ENCODE measurements at regions not wholly inside any gene's neighbourhood (a gene's known extent, or its start where the extent isn't known, plus 50 kb on each side); places are given as distances from the start of the nearest gene placed in this dataset.

DNA sequence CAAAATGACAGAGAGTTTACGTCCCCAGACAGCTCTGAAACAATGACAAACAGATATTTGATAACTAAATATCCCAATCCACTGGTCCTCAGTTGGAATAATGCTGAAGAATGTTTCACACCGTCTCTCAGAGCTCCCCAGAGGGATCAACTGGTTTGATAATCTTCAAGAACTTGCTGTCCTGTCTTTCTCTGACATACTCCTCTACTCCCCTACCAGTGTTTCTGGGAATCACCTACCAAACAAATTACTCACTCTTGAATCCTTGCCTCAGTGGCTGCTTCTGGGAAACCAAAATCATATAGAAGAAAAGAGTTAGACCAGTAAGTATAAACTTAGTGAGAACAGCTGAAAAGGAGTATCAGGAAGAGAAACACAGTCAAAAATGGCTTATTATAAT, 469.7 kb upstream of the JAG1 start:
- TF ChIP-seq POLR2A (IDR thresholded peaks at IDR 0.05; ENCODE audit: low read depth) (no peak), POLR2AphosphoS5 (IDR thresholded peaks at IDR 0.05) (no peak)
- TF ChIP-seq, protein P1, sequence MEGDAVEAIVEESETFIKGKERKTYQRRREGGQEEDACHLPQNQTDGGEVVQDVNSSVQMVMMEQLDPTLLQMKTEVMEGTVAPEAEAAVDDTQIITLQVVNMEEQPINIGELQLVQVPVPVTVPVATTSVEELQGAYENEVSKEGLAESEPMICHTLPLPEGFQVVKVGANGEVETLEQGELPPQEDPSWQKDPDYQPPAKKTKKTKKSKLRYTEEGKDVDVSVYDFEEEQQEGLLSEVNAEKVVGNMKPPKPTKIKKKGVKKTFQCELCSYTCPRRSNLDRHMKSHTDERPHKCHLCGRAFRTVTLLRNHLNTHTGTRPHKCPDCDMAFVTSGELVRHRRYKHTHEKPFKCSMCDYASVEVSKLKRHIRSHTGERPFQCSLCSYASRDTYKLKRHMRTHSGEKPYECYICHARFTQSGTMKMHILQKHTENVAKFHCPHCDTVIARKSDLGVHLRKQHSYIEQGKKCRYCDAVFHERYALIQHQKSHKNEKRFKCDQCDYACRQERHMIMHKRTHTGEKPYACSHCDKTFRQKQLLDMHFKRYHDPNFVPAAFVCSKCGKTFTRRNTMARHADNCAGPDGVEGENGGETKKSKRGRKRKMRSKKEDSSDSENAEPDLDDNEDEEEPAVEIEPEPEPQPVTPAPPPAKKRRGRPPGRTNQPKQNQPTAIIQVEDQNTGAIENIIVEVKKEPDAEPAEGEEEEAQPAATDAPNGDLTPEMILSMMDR (IDR thresholded peaks at IDR 0.05): no peak
- Histone ChIP-seq H3K27ac (replicated peaks in 1 of 4) (no peak overlapping the region), H3K4me3 (no peak overlapping the region), H3K27me3 (no peaks in the 10 kb centered on the region), H3K36me3 (no peaks in the 10 kb centered on the region), H3K4me1 (no peaks in the 10 kb centered on the region), H3K9me3 (no peaks in the 10 kb centered on the region)
- intact Hi-C loops (cut with DNase I): no loop called here
- 48% methylated on average over 2 of the region's 2 CpGs for WGBS
- DNase-seq (ENCODE audit: extremely low spot score): no peak

DNA sequence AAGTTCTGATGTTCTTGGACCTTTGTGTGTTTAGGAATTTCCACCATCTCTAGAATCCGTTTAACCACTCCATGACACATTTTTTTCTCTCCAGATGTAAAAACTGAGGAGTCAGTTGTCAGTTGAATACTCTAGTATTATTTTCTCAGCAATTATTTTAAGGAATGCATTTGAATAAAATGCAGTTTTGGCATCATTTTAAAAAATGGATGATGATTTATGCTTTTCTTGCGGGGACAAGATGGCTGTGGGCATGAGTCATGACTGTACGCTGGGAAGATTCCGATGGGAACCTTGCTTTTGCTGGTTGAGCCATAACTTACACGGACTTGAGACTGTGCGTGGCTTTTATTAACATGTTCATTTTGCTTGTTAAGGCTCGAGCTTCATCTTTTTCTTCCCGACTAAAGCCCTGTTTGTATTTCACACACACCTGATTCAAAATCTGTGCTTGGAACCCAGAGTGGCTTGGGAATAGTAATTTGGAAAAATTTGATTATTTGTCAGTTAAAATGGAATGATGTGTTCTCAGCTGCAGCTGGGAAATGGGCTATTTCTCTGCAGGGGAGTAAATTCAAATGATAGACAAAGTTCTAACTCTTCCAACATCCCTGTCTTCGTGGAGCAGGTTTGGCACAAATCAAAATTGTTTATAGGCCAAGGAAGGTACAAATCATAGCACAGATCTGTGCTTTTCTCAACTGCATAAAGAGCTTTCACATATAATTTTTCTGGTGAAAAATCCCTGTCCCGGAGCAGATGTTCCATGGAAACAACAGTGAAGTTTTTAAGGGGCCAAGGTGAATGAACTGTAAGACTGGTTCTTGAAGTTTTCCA, 470.5 kb upstream of the JAG1 start:
- H3K4me3 ChIP-seq: no peak overlapping the region
- DNase-seq (ENCODE audit: extremely low spot score): no peak

DNA sequence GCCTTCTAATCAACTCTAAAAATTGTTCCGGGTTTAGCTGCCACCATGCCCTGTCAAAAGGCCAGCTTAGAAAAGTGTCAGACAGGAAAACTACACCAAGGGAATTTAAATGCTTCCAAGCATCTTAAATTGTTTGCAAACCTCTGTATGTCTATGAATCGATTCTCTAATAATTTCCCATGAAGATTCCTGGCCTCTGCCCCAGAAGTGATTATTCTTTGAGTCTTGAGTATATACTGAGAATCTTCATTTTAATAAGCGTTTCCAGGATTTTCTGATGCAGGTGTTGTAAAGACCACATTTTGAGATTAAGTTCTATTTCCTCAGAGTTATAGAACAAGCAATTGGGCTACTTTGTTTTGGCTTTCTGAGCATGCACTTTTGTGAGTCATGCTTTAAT, 471.8 kb upstream of the JAG1 start:
- intact Hi-C loops (cut with DNase I): no loop called here
- no peak overlapping the region for H3K27ac ChIP-seq (replicated peaks in 1 of 4)
- peaks cover 0 to 8% (median 0%) of the 10 kb centered on the region in 4 donors for H3K9me3 ChIP-seq
- H3K27me3 ChIP-seq: no peaks in the 10 kb centered on the region
- 71% methylated on average over 3 of the region's 3 CpGs for WGBS
- no peak overlapping the region for H3K4me3 ChIP-seq
- no peak for TF ChIP-seq POLR2A (IDR thresholded peaks at IDR 0.05; ENCODE audit: low read depth)
- TF ChIP-seq EP300 (IDR thresholded peaks at IDR 0.05): no peak
- no peak for TF ChIP-seq POLR2AphosphoS5 (IDR thresholded peaks at IDR 0.05)
- TF ChIP-seq, protein P1 (IDR thresholded peaks at IDR 0.05): no peak
- DNase-seq (ENCODE audit: extremely low spot score): no peak
- H3K36me3 ChIP-seq: no peaks in the 10 kb centered on the region
- H3K4me1 ChIP-seq: no peaks in the 10 kb centered on the region

More for the DNA sequence above, 470.5 kb upstream of the JAG1 start:
- intact Hi-C loops (cut with DNase I): no loop called here
- Histone ChIP-seq H3K4me1 (no peaks in the 10 kb centered on the region), H3K27ac (replicated peaks in 1 of 4) (no peak overlapping the region), H3K36me3 (no peaks in the 10 kb centered on the region), H3K9me3 (no peaks in the 10 kb centered on the region), H3K27me3 (no peaks in the 10 kb centered on the region)
- TF ChIP-seq, protein P1 (IDR thresholded peaks at IDR 0.05): no peak
- no peak for TF ChIP-seq POLR2A (IDR thresholded peaks at IDR 0.05; ENCODE audit: low read depth)
- 55% methylated on average over 10 of the region's 10 CpGs for WGBS

DNA sequence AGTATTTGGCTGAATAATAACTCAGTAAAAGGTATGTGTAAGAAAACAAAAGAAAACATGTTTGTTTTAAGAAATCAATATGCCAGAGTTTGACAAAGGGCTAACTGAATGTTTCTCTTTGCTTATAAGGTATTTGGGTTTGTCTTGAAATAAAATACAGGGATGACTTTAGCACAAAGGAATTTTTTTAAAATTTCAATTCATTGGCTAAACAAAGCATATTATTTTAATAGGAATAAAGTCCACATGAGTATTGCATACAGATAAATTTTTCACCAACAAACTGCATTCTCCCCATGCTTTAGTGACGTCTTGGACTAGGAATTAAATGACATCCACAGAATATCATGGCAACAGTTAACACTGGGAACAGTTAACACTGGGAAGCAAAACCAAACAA, 480.0 kb upstream of the JAG1 start:
- peaks cover 0 to 3% (median under 1%) of the 10 kb centered on the region in 4 donors for H3K4me1 ChIP-seq
- H3K4me3 ChIP-seq: no peak overlapping the region
- TF ChIP-seq EP300 (IDR thresholded peaks at IDR 0.05) (no peak), POLR2A (IDR thresholded peaks at IDR 0.05; ENCODE audit: low read depth) (no peak), POLR2AphosphoS5 (IDR thresholded peaks at IDR 0.05) (no peak)
- TF ChIP-seq, protein P1 (IDR thresholded peaks at IDR 0.05): no peak
- H3K9me3 ChIP-seq: peaks cover 0 to 8% (median 0%) of the 10 kb centered on the region in 4 donors
- no peaks in the 10 kb centered on the region for H3K27me3 ChIP-seq
- intact Hi-C loops (cut with DNase I): no loop called here
- WGBS: 75% methylated on average over 1 of the region's 1 CpG
- no peak for DNase-seq (ENCODE audit: extremely low spot score)
- H3K36me3 ChIP-seq: no peaks in the 10 kb centered on the region
- no peak overlapping the region for H3K27ac ChIP-seq (replicated peaks in 1 of 4)
